Kidney tubule cell (primary cell): ENCODE measurements at regions not wholly inside any gene's neighbourhood (a gene's known extent, or its start where the extent isn't known, plus 50 kb on each side); places are given as distances from the start of the nearest gene placed in this dataset.
"Not testable (repeated sequence)": the region's sequence is repeated elsewhere in the genome, so short reads cannot be mapped to it uniquely, and the experiment has no call there.

ENCODE experiments used
- DNase-seq: peaks from one replicate; pipeline ENCODE4 v3.0.0-alpha.2; 2018; ENCODE audit warnings: low spot score

DNA sequence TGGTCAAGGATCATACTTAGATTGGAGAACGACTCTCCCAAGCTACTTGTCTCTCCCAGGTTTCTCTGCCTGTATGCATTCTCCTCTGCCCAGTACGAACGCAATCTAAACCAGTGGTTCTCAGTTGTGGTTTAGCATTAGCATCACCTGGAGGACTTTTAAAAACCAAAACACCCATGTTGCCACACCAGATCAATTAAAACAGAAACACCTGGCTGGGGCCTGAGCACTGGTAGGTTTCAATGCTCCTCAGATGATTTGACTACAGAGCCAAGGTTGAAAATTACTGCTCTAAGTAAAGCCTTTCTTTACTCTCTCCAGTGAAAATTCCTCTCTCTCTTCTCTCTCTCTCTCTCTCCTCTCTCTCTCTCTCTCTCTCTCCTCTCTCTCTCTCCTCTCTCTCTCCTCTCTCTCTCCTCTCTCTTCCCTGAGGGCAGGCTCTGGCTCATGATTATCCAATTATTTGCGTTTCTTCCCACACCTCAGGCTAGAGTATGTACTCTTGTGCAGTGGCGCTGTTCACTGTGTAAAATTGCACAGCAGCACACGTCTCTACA is 153.7 kb upstream of the FGF13 start:
- no peak for DNase-seq

DNA sequence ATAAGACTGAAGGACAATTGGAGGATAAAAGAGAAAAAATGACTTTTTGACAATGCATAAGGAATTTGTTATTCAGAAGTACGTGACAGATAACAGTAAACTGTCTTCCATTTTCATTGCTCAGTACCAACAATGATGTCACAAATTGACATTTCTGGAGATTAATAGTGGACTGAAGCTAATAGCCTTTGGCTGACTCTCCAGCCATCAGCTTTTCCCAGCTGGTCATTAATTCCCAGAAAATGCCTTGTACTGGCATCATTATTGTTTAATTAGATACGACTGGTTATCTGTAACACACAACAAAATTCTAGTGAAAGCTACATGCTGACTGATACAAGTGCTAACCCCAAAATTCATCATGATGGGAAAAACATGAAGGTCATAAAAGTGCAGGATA is 147.9 kb upstream of the FGF13 start:
- no peak for DNase-seq

DNA sequence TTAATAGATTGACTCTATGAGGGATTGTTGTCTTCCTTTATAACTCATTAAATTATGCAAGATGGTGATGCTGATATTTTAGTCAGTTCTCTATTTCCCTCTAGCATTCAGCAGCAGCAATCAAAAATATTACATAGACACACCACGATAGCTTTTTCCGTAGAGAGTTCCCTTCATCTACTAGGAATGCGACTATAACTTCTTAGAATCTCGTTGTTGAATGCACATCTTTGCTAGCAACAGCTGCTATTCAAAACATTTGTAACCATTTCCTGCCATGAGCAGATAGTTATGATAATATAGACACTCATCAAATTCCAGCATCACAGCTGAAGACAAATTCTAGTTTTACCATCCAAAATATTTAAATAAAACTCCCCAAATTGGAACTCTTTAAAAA is 147.4 kb upstream of the FGF13 start:
- no peak for DNase-seq

DNA sequence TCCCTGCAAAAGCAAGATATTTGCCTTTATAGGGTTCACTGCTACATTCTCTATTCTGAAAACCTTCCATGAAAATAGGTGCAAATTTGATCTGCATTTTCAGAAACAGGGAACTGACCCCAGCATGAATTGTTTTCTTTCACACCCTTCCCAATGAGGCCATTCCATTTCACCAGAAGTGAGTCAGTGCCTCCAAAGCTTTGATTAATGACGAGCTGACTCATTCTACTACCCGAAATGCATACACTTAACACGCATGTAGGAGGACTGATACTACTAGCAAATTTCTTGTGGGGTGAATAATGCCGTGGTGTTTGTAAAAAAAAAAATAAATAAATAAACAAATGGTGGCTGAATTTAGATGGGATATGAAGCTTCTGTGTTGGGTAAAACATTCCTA is 146.9 kb upstream of the FGF13 start:
- DNase-seq, result peak; percentile 60

DNA sequence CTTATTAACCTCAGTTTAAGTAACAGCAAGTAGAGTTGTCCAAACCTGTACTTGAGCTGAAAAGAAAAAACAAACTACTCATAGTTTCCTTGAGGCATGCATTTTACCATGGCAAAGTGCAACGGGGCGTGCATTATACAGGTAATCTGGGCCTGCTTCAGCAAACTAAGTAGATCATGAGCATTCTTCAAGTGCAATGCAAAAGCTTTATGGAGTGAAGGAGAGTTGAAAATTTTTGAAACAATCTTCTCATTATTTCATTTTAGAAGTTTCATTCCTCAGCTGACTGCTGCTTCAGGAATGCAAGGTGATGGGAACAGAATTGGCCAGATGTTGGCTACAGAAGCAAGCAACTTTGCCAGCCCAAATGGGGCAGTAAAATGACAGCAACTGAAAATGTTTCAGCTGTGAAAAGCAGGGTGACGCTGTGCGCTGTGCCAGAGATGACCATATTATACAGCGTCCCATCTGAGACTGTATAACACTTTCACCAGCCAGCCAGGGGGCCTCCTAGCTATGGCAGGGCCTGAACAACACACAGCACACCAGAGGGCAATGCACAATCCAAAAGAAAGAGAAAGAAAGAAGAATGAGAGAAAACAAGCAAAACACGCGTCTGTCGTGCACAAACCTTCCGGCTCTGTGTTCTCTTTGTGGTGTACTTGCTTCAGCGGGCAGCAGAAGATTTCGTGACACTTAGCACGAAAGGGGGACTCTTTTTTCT is 145.5 kb upstream of the FGF13 start:
- DNase-seq, result peak; percentile 42

DNA sequence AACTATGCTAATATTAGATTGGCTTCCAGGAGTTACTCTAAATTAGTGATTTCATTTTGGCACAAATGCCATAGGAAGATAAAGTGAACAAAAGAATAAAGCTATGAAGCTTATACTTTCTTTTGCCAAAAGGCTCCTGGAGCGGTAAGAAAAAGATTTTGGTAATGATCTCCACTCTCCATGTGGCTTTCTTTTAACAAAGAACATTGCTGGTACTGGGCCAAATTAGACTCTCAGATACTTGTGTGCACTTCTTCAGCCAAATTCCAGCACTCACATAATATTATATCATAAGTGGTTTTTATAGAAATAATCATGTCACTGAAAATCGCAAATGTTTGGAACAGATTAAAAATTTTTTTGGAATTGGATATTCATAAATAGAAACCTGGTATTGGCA is 142.4 kb upstream of the FGF13 start:
- no peak for DNase-seq

DNA sequence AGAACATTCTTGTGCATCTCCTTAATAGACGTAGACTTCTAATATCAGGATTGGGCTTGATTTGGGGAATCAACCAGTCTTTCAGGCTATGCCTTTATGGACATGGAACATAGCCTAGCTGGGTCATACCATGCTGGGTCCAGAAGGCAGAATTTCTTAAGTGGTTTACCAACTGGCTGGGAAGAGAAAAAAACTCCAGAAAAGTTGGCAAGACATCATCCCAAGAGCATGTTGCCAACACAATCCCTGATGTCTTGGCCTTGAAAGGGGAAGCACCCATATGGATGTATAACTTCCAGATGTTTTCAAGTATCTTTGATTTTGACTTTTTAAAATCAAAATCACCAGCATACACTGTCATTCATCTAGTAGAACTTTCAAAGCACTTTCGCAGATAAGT is 138.0 kb upstream of the FGF13 start:
- DNase-seq, result no peak

DNA sequence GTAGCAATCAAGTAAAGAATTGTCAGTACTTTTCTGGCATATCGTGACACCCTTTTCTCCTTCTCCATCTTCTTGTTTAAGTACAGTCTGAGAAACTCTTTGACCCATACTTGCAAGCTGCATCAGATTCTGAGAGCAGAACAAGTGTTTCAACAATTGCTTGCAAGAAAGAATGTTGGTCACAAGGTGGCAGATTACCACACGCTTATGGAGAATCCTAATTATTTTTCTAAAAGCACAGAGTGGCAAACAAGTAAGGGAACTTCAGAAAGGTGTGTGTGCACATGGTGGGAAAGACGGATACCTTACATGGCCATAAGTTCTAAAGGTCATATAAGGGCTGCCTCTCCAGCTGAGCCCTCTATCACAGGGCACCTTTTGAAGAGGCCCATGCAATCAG is 136.4 kb upstream of the FGF13 start:
- DNase-seq, result peak; percentile 24

DNA sequence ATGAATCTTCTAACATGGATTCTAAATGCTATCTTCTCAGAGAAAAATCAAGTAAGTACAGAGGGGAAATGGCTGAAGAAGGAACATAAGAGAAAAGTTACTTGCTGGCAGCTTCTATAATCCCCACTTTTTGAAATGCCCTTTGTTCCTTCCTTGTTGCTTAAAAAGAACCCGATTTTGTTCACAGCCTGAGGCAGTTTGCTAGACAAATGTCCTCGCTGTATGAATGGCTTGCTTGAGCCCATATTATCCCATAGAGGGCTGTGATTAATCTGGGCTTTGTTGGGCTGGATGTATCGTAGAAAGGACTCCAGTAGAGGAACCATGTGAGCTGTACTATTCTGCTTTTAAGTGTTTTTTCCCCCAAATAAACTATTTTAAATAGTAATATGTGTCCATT is 134.3 kb upstream of the FGF13 start:
- DNase-seq, result no peak

DNA sequence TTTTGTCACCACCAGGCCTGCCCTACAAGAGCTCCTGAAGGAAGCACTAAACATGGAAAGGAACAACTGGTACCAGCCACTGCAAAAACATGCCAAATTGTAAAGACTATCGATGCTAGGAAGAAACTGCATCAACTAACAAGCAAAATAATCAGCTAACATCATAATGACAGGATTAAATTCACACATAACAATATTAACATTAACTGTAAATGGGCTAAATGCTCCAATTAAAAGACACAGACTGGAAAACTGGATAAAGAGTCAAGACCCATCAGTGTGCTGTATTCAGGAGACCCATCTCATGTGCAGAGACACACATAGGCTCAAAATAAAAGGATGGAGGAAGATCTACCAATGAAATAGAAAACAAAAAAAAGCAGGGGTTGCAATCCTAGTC is 95.9 kb upstream of the FGF13 start:
- DNase-seq, result not testable (repeated sequence)

DNA sequence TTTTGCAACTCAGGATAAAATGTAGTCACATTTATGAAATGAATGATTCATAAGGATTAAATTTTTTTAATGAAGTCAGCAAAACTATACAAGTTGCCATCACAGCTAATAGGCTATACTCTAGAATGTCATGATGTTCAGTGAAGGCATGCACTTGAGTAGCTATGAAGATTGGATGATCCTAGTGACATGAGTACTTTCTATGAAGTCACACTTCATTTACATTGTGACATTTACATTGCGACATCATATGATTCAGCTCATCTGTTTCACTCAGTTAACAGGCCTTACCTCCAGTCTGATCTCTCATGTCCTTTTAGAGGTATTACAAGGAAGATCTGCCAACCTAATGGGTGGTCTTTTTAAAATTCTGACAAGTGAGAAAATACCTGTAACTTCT is 82.7 kb upstream of the FGF13 start:
- no peak for DNase-seq

DNA sequence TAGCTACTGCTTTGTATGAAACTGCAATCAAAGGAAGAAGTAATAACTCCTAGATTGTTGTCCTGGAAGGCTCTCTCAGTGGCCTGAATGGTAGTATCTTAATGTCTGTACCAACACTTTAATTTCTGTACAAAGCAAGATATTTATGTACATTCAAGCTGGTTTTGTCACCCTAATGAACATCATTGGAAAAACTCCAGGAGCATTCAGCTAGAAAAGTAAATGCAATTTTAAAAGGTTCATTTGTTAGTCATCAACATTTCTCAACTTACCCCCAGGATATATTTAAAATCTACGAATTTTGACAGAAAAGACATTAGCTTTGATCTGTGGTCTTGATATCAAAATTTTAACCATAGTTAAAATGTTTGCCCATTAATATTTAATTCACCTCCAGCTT is 80.0 kb upstream of the FGF13 start:
- no peak for DNase-seq

DNA sequence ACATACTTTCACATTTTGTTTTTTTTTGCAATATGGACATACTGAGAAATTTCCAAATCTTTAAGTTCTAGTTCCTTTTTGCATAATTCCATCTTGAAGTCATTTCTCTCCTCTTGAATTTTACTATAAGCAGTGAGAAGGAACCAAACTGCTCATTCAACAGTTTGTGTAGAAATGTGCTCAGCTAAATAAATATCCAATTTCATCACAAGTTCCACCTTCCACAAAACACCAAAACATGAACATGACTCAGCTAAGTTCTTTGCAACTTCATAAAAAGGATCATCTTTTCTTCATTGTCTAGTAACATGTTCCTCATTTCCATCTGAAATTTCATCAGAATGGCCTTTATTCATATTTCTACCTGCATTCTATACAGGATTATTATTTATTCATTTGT is 77.3 kb upstream of the FGF13 start:
- DNase-seq, result no peak

DNA sequence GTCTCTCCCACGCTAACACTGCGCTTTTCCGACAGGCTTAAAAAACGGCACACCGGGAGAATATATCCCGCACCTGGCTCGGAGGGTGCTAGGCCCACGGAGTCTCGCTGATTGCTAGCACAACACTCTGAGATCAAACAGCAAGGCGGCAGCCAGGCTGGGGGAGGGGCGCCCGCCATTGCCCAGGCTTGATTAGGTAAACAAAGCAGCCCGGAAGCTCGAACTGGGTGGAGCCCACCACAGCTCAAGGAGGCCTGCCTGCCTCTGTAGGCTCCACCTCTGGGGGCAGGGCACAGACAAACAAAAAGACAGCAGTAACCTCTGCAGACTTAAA is 67.0 kb upstream of the FGF13 start:
- not testable (repeated sequence) for DNase-seq

DNA sequence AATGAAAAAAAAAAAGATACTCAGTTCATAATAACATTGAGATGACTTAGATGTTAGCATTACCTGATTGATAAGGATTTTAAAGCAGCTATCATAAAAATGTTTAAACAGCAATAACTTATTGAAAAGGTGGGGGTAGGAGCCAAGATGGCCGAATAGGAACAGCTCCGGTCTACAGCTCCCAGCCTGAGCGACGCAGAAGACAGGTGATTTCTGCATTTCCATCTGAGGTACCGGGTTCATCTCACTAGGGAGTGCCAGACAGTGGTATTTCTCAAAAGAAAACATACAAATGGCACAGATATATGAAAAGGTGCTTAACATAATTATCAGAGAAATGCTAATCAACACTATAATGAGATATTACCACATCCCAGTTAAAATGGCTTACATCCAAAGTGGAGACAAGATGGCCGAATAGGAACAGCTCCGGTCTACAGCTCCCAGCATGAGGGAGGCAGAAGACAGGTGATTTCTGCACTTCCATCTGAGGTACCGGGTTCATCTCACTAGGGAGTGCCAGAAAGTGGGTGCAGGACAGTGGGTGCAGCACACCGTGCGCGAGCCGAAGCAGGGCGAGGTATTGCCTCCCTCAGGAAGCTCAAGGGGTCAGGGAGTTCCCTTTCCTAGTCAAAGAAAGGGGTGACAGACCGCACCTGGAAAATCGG is 66.5 kb upstream of the FGF13 start:
- not testable (repeated sequence) for DNase-seq

DNA sequence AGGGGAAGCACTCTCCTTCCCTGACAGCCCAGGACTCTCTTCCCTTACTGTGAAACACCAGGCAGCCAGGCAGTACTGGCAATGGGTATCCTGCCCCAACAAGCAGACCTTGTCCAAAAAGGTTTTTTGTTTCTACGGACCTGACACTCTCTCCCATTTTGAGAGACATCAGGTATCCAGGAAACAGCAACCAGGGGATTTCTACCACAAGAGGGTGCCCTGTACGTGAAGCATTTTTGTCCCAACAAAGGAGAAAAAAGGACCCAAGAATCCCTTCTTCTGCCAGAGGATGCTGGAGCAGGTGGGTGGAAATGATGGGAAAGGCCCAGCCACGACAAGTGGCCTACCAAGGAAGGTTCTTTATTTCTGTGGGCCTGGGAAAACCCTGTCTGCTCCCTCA is 65.7 kb upstream of the FGF13 start:
- no peak for DNase-seq

DNA sequence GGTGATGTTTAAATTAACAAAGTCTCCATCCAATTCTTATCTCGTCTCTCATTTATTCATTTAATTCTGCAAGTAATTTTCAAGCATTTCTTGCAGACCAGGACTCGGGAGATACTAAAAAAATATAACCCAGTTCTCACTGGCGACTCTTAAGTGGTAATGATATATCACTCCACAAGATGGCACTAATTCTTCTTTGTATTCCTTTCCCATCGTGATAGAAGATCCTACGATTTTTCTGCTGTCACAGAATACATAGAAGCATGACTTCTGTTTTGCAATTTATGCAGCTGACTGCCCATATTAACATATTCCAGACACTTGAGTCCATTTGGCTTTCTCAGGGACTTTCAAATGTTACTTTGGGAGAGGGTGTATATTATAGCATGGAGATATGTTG is 64.0 kb upstream of the FGF13 start:
- peak; percentile 47 for DNase-seq

DNA sequence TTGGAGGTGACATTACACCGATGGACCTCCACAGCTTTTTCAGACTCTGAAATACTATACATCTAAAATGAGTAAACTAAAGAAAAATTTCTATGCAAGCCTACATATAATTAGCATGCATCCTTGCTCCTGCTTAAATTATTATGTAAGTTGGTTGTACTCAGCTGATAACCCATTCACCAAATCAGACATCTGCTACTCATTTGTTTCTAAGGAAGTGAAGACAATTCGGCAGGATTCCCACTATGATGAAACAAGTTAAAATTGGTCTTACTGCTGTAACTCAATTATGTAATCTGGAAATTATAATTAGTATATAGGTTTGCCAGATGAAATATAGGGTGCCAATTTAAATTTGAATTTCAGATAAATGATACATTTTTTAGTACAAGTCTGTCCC is 59.5 kb upstream of the FGF13 start:
- DNase-seq, result no peak

DNA sequence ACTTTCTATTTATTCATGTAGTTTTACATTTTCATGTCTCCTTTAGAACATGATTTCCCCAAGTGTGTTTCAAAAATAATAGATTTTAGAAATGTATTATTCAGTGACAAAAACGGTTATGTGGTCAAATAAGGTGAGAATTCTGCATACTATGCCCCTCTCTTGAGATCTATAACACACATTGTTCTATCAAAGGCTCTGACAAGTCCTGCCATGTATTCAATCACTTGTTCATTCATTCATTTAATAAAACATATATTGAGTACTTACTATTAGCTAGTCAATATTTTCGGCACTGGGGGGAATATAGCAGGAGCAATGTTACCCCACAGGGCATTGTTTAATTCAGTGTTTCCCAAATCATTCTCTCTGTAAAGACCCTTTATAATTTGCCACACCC is 58.4 kb upstream of the FGF13 start:
- DNase-seq, result no peak

DNA sequence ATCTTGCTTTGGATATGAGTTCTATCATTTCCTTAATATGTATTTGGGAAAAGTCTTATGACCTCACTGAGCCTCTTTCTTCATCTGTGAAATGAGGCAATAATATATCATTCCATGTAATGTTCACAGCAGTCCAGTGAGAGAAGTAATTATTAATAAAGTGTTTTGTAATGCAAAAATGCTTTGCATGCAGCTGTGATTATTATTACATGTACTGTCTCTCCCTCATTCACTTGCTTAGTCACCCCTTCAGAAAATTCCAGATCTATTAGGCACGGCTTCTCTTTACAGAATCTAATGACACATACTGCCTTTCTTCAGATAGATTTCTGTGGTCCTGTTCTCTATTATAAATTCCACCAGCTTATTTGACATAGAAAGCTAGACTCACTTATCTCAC is 53.5 kb upstream of the FGF13 start:
- DNase-seq, result peak; percentile 80

DNA sequence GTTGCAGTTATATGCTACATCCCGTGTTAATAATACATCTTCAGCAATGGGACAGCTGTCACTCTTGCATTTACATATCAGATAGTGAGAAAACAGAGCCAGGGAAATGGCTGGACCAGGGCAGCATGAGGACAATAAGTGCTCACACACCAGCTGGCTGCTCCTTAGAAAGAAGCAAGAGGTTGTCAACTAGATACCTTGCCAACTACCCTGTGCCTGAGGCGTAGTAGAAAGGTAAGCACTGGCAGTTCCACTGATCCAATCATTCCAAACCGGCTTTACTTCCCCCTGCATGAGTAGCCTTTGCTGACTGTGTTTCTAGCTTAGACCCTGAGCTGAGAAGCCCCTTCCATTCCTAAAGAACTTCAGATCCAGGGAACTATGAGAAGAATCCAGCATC is 52.2 kb upstream of the FGF13 start:
- DNase-seq, result no peak

DNA sequence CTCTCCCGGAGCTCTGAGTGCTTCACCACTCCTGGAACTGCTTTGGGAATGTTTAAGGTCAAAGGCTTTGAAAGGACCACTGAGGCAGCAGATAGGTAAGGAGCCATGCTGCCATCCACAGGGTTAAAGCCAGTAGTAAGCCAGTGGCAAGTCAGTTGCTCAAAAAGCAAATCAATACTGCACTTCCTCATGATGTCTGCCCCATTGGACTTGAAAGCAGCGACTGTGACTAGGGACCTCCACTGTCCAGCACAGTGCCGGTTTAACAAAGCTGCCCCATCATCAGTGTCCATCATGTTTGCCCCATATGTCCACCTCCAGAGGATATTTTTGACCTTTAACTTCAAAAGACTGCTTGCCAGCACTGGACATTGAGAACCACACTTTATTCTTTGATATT is 49.9 kb upstream of the FGF13 start:
- DNase-seq, result no peak
